RKO (cell line): ENCODE measurements at regions not wholly inside any gene's neighbourhood (a gene's known extent, or its start where the extent isn't known, plus 50 kb on each side); places are given as distances from the start of the nearest gene placed in this dataset.

ENCODE experiments used
- DNase-seq: peaks from one replicate; pipeline ENCODE4 v3.0.0-alpha.2; 2016; ENCODE audit warnings: low spot score

- no peak for DNase-seq
Measured at GRCh38 chr4:15374656-15375055, 53.2 kb upstream of the C1QTNF7 start.

DNA sequence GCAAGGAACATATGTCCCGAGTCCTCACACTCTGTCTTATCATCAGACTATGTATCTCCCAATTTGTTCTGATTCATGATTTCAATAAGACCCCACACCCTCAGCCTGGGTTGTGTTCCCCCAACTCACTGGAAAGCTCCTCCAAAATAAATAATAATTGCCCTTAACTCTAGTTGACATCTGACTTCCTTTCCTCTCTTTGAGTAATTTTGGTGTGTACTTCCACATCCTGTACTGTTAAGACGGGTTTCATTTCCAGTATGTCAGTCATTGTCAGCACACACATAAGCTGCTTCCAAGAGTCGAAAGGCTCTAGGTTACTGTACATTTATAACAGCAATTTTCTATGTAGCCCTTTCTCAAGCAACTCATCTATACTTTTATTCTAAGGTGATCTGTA is 52.2 kb upstream of the C1QTNF7 start:
- DNase-seq = no peak

GRCh38 chr4:15376145-15376544 is 51.7 kb upstream of the C1QTNF7 start:
- DNase-seq = no peak

DNA sequence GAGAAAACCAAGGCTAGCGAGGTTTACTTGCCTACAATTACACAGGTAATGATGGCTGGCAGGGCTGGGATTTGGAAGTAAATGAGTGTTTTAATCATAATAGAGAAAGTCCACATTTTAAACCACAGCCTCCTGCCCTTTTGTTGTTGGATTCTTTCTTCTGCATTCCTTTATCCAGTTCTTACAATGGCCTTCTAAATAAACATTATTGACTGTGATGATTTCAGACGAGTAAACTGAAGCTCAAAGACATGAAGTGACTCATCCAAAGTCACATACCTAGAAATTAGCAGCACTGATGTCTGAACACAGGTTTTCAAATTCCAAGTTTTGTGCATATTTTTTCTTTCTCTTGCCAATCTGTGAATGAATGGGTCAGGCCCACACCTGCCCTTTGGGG is 51.2 kb upstream of the C1QTNF7 start:
- no peak for DNase-seq
